ENCODE measurements at regions not wholly inside any gene's neighbourhood (a gene's known extent, or its start where the extent isn't known, plus 50 kb on each side); places are given as distances from the start of the nearest gene placed in this dataset.
"Not testable (repeated sequence)": the region's sequence is repeated elsewhere in the genome, so short reads cannot be mapped to it uniquely, and the experiment has no call there.

DNA sequence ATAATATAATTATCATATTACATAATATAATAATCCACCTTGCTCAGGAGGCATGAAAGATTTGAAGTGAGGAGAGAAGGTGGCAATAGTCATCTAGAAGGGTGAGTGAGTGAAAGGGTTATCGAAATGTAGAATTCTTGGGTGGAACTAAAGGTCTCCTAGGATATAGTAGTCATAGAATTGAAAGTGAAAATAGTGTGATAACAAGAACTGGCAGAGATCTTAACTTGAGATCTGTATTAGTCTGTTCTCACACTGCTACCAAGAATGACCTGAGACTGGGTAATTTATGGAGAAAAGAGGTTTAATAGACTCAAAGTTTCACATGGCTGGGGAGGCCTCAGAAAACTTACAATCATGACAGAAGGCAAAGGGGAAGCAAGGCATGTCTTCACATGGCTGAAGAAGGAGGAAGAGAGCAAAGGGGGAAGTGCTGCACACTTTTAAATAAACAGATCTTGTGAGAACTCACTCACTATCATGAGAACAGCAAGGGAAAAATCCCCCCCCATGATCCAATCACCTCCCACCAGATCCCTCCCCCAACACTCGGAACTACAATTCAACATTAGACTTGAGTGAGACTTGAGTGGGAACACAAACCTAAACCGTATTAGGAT lies 351.5 kb downstream of the NR4A2 start:
- no peak for DNase-seq (ENCODE audit: low spot score)
- H3K27ac ChIP-seq, result no peak overlapping the region
- ChIA-PET CTCF (no interaction called here), POLR2A (ENCODE audit: low non-redundant PET) (no interaction called here)
- TF ChIP-seq, protein P1, sequence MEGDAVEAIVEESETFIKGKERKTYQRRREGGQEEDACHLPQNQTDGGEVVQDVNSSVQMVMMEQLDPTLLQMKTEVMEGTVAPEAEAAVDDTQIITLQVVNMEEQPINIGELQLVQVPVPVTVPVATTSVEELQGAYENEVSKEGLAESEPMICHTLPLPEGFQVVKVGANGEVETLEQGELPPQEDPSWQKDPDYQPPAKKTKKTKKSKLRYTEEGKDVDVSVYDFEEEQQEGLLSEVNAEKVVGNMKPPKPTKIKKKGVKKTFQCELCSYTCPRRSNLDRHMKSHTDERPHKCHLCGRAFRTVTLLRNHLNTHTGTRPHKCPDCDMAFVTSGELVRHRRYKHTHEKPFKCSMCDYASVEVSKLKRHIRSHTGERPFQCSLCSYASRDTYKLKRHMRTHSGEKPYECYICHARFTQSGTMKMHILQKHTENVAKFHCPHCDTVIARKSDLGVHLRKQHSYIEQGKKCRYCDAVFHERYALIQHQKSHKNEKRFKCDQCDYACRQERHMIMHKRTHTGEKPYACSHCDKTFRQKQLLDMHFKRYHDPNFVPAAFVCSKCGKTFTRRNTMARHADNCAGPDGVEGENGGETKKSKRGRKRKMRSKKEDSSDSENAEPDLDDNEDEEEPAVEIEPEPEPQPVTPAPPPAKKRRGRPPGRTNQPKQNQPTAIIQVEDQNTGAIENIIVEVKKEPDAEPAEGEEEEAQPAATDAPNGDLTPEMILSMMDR (conservative IDR thresholded peaks at IDR 0.05; ENCODE audit: low read depth), result no peak

GRCh38 chr2:155975734-155976133 lies 356.8 kb downstream of the NR4A2 start:
- no peak overlapping the region for H3K27ac ChIP-seq
- TF ChIP-seq, protein P1 (conservative IDR thresholded peaks at IDR 0.05; ENCODE audit: low read depth), result no peak
- ChIA-PET POLR2A (ENCODE audit: low non-redundant PET) (no interaction called here), CTCF (no interaction called here)
- DNase-seq (ENCODE audit: low spot score), result no peak

DNA sequence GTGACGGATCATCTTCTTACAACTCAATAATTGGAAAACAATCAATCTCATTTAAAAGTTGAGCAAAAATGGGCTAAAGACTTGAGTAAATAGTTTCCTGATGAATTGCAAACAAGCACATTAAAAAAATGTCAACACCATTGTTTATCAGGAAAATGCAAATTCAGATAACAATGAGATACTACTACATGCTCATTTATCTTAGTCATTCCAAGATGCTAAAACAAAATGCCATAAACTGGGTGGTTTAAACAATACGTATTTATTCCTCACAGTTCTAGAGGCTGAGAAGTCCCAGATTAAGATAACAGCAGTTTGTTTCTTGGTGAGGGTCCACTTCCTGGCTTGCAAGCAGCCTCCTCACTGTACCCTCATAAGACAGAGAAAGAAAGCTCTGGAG lies 359.6 kb downstream of the NR4A2 start:
- DNase-seq (ENCODE audit: low spot score), result no peak
- TF ChIP-seq, protein P1 (conservative IDR thresholded peaks at IDR 0.05; ENCODE audit: low read depth), result no peak
- ChIA-PET POLR2A (ENCODE audit: low non-redundant PET) (no interaction called here), CTCF (no interaction called here)
- H3K27ac ChIP-seq, result no peak overlapping the region

GRCh38 chr2:155966064-155966471 lies 366.5 kb downstream of the NR4A2 start:
- CTCF ChIA-PET, result not testable (repeated sequence)

GRCh38 chr2:155965415-155966063 lies 367.0 kb downstream of the NR4A2 start:
- H3K27ac ChIP-seq, result no peak overlapping the region; the same call in 1 of the 2 replicates
- DNase-seq (ENCODE audit: low spot score), result peak; percentile 87
- ChIA-PET POLR2A (ENCODE audit: low non-redundant PET) (no interaction called here), CTCF (no interaction called here)
- TF ChIP-seq, protein P1 (conservative IDR thresholded peaks at IDR 0.05; ENCODE audit: low read depth), result no peak

More at GRCh38 chr2:155966064-155966471, 366.5 kb downstream of the NR4A2 start:
- POLR2A ChIA-PET (ENCODE audit: low non-redundant PET); DNase-seq (ENCODE audit: low spot score); H3K27ac ChIP-seq: not testable (repeated sequence)

DNA sequence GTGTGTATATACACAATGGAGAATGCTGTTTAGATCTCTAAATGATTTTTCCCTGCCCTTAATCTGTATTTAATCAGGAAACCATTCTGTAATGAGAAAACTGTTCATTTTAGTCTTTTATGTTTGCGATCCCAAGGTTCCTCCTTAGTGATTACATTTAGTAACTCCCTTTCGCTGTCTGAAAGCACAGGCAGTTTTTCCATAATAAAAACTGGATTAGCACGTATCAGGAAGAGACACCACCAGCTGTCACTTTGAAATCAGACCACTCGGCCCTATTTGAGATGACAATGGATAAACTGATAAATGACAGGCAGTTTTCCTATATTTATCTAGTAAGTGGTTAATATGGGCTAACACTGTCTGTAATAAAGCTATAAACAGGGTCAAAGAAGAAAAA lies 370.9 kb downstream of the NR4A2 start:
- TF ChIP-seq, protein P1 (conservative IDR thresholded peaks at IDR 0.05; ENCODE audit: low read depth), result no peak
- no peak overlapping the region for H3K27ac ChIP-seq
- DNase-seq (ENCODE audit: low spot score), result no peak
- CTCF ChIA-PET, result interaction anchor here (0.6 kb wide), 1 partner anchor 1098 kb away, joined by 3 read pairs; no protein-coding TSS in a partner anchor
- POLR2A ChIA-PET (ENCODE audit: low non-redundant PET), result no interaction called here

GRCh38 chr2:155958834-155959233 lies 373.7 kb downstream of the NR4A2 start:
- no peak overlapping the region for H3K27ac ChIP-seq
- DNase-seq (ENCODE audit: low spot score), result no peak
- ChIA-PET CTCF (no interaction called here), POLR2A (ENCODE audit: low non-redundant PET) (no interaction called here)
- TF ChIP-seq, protein P1 (conservative IDR thresholded peaks at IDR 0.05; ENCODE audit: low read depth), result no peak

Measured in RWPE1 (cell line).